CD14-positive monocyte (primary cell): ENCODE measurements at regions not wholly inside any gene's neighbourhood (a gene's known extent, or its start where the extent isn't known, plus 50 kb on each side); places are given as distances from the start of the nearest gene placed in this dataset.
A peak's percentile ranks its signal among the peaks of the same experiment; 100 is the strongest.

ENCODE experiments used
- DNase-seq, 3 donors: peaks; one replicate each; pipeline ENCODE4 v3.0.0-alpha.2; 2011 to 2022
- H2AFZ ChIP-seq: 2 replicates; pipeline ENCODE4 v1.6.0; 2012; ENCODE audit warnings: mild to moderate bottlenecking, low read depth, low read length, inconsistent platforms; ENCODE audit not compliant: insufficient read depth, poor library complexity, severe bottlenecking
- H3K27ac ChIP-seq, 2 donors: 1 replicate in 1 of 2; 2 replicates in 1 of 2; pipeline ENCODE4 v1.5.1; 2012 to 2013; ENCODE audit warnings: low read length in 2 of 2, control low read depth in 1 of 2, inconsistent platforms in 1 of 2, low read depth in 1 of 2, mild to moderate bottlenecking in 1 of 2
- H3K27me3 ChIP-seq, 2 donors: one replicate each; pipeline versions ENCODE4 v1.6.0 to v1.6.1; 2011 to 2013; ENCODE audit warnings: low read length in 2 of 2; ENCODE audit not compliant: control insufficient read depth in 2 of 2, insufficient read depth in 2 of 2
- H3K36me3 ChIP-seq, 2 donors: replicated peaks in 1 of 2; 1 replicate in 1 of 2; 2 replicates in 1 of 2; pipeline versions ENCODE4 v1.5.1 to v1.6.1; 2012 to 2013; ENCODE audit warnings: low read length in 2 of 2, control low read depth in 1 of 2, inconsistent platforms in 1 of 2, mild to moderate bottlenecking in 1 of 2; ENCODE audit not compliant: insufficient read depth in 2 of 2, control insufficient read depth in 1 of 2
- H3K4me1 ChIP-seq, 2 donors: 1 replicate in 1 of 2; 2 replicates in 1 of 2; pipeline versions ENCODE4 v1.5.1 to v1.6.1; 2012 to 2013; ENCODE audit warnings: low read length in 2 of 2, control low read depth in 1 of 2, inconsistent platforms in 1 of 2, mild to moderate bottlenecking in 1 of 2, moderate library complexity in 1 of 2; ENCODE audit not compliant: insufficient read depth in 2 of 2, control insufficient read depth in 1 of 2
- H3K4me2 ChIP-seq: replicated peaks from 2 replicates; pipeline ENCODE3; 2012; ENCODE audit warnings: low read length, moderate library complexity, mild to moderate bottlenecking; ENCODE audit not compliant: poor library complexity, severe bottlenecking; ENCODE audit errors: extremely low read depth
- H3K4me3 ChIP-seq, 3 experiments: fragments of 200-600 bp in 1 of 3; sonication (generic) in 1 of 3; replicated peaks in 1 of 3; 1 replicate in 2 of 3; 2 replicates in 1 of 3; pipeline ENCODE4 v1.5.1; 2011 to 2013; ENCODE audit warnings: low read length in 3 of 3, mild to moderate bottlenecking in 3 of 3, control low read depth in 2 of 3, low read depth in 2 of 3, inconsistent platforms in 1 of 3, moderate library complexity in 1 of 3
- H3K79me2 ChIP-seq: 2 replicates; pipeline ENCODE4 v1.6.0; 2012; ENCODE audit warnings: mild to moderate bottlenecking, control low read depth, inconsistent platforms, low read length, moderate library complexity; ENCODE audit not compliant: insufficient read depth
- H3K9ac ChIP-seq: 2 replicates; pipeline ENCODE4 v1.6.0; 2017; ENCODE audit warnings: low read length, mild to moderate bottlenecking; ENCODE audit not compliant: insufficient read depth, poor library complexity, severe bottlenecking
- H3K9me3 ChIP-seq, 2 donors: replicated peaks in 1 of 2; 1 replicate in 1 of 2; 2 replicates in 1 of 2; pipeline versions ENCODE4 v1.5.1 to v1.6.1; 2012 to 2013; ENCODE audit warnings: low read length in 2 of 2, control low read depth in 1 of 2; ENCODE audit not compliant: control insufficient read depth in 1 of 2, insufficient read depth in 1 of 2
- H4K20me1 ChIP-seq: 2 replicates; pipeline ENCODE4 v1.6.0; 2012; ENCODE audit warnings: mild to moderate bottlenecking, low read length, control low read depth, moderate library complexity; ENCODE audit not compliant: insufficient read depth
- H3K27ac Mint-ChIP-seq, 7 donors: one replicate each; pipeline ENCODE4 v1.8.0; 2020; ENCODE audit warnings: mild to moderate bottlenecking in 7 of 7, mixed read lengths in 7 of 7, moderate library complexity in 6 of 7, inconsistent platforms in 2 of 7
- H3K27me3 Mint-ChIP-seq, 3 donors: one replicate each; pipeline ENCODE4 v1.8.0; 2021 to 2022; ENCODE audit warnings: low read depth in 3 of 3, mild to moderate bottlenecking in 3 of 3, mixed read lengths in 3 of 3, moderate library complexity in 3 of 3, inconsistent platforms in 1 of 3
- H3K36me3 Mint-ChIP-seq, 2 donors: one replicate each; pipeline ENCODE4 v1.8.0; 2020; ENCODE audit warnings: mixed read lengths in 2 of 2, inconsistent platforms in 1 of 2, mild to moderate bottlenecking in 1 of 2
- H3K4me1 Mint-ChIP-seq: one replicate; pipeline ENCODE4 v1.8.0; 2020; ENCODE audit warnings: mild to moderate bottlenecking, mixed read lengths
- H3K4me3 Mint-ChIP-seq, 2 donors: one replicate each; pipeline ENCODE4 v1.8.0; 2020; ENCODE audit warnings: mild to moderate bottlenecking in 2 of 2, mixed read lengths in 2 of 2, moderate library complexity in 1 of 2
- H3K9me3 Mint-ChIP-seq, 7 donors: one replicate each; pipeline ENCODE4 v1.8.0; 2020 to 2022; ENCODE audit warnings: mixed read lengths in 7 of 7, mild to moderate bottlenecking in 6 of 7, moderate library complexity in 6 of 7, inconsistent platforms in 2 of 7
- CTCF ChIP-seq: fragments of 200-600 bp; IDR thresholded peaks from one replicate; pipeline ENCODE4 v1.8.0; 2022; ENCODE audit warnings: antibody characterized with exemption, mild to moderate bottlenecking
- WGBS: methylation state at CpG from one replicate; pipeline ENCODE4 v1.1.5; 2013; ENCODE audit warnings: missing lambda C conversion rate; ENCODE audit not compliant: insufficient coverage; 5-methylcytosine and 5-hydroxymethylcytosine counted together
- intact Hi-C, 2 donors: fragments of 100-400 bp; cut with micrococcal nuclease; formaldehyde crosslinking; loops; one replicate each; pipeline versions ENCODE4 v1.15.0 to v1.15.1; 2023

- Mint-ChIP-seq H3K27me3 (peaks cover 2 to 3% (median 3%) of the 10 kb centered on the region in 3 donors), H3K9me3 (no peaks in the 10 kb centered on the region), H3K4me1 (no peaks in the 10 kb centered on the region), H3K27ac (no peak overlapping the region), H3K4me3 (no peak overlapping the region), H3K36me3 (no peaks in the 10 kb centered on the region)
- no peaks in the 10 kb centered on the region for H3K36me3 ChIP-seq
- no peaks in the 10 kb centered on the region for H4K20me1 ChIP-seq
- H3K4me1 ChIP-seq = no peaks in the 10 kb centered on the region
- H2AFZ ChIP-seq = no peak overlapping the region
- H3K4me3 ChIP-seq = no peak overlapping the region
- no peaks in the 10 kb centered on the region for H3K9me3 ChIP-seq
- WGBS = 93% methylated on average over 5 of the region's 6 CpGs
- no peak for DNase-seq
- no peak overlapping the region for H3K27ac ChIP-seq
- no peak for TF ChIP-seq CTCF
- no peaks in the 10 kb centered on the region for H3K27me3 ChIP-seq
- H3K4me2 ChIP-seq = no peak overlapping the region
- no peak overlapping the region for H3K9ac ChIP-seq
- intact Hi-C loops = no loop called here
- no peaks in the 10 kb centered on the region for H3K79me2 ChIP-seq
These were observed 79.0 kb downstream of the RPLP1 start for GRCh38 chr15:69531665-69532027.

GRCh38 chr15:69532066-69532465 lies 79.4 kb downstream of the RPLP1 start:
- Mint-ChIP-seq H3K4me3 (no peak overlapping the region), H3K27me3 (peaks cover 2 to 3% (median 3%) of the 10 kb centered on the region in 3 donors), H3K4me1 (no peaks in the 10 kb centered on the region), H3K27ac (peak overlapping the region in 1 of 7 donors; percentile 28), H3K36me3 (no peaks in the 10 kb centered on the region), H3K9me3 (no peaks in the 10 kb centered on the region)
- H4K20me1 ChIP-seq = no peaks in the 10 kb centered on the region
- no peak for DNase-seq
- 100% methylated on average over 1 of the region's 1 CpG for WGBS
- H3K4me2 ChIP-seq = no peak overlapping the region
- H3K4me3 ChIP-seq = no peak overlapping the region
- no peak overlapping the region for H3K27ac ChIP-seq
- no peaks in the 10 kb centered on the region for H3K9me3 ChIP-seq
- no peaks in the 10 kb centered on the region for H3K27me3 ChIP-seq
- H3K9ac ChIP-seq = no peak overlapping the region
- no peaks in the 10 kb centered on the region for H3K36me3 ChIP-seq
- no peak for TF ChIP-seq CTCF
- no peaks in the 10 kb centered on the region for H3K79me2 ChIP-seq
- no peak overlapping the region for H2AFZ ChIP-seq
- intact Hi-C loops = no loop called here
- no peaks in the 10 kb centered on the region for H3K4me1 ChIP-seq
